GM18951 (cell line): ENCODE measurements at regions not wholly inside any gene's neighbourhood (a gene's known extent, or its start where the extent isn't known, plus 50 kb on each side); places are given as distances from the start of the nearest gene placed in this dataset.

ENCODE experiments used
- POLR2A ChIP-seq: IDR thresholded peaks from 4 replicates; pipeline ENCODE4 v1.6.1; 2011; ENCODE audit warnings: mild to moderate bottlenecking; ENCODE audit not compliant: insufficient read length, insufficient read depth; ENCODE audit errors: extremely low read depth
- in situ Hi-C: fragments of 300-500 bp; cut with MboI; formaldehyde crosslinking; loops from one replicate; pipeline ENCODE4 v1.12.0; 2022; ENCODE audit warnings: low sequenced_read_pairs, mixed read lengths, inconsistent platforms; ENCODE audit not compliant: unreplicated experiment

DNA sequence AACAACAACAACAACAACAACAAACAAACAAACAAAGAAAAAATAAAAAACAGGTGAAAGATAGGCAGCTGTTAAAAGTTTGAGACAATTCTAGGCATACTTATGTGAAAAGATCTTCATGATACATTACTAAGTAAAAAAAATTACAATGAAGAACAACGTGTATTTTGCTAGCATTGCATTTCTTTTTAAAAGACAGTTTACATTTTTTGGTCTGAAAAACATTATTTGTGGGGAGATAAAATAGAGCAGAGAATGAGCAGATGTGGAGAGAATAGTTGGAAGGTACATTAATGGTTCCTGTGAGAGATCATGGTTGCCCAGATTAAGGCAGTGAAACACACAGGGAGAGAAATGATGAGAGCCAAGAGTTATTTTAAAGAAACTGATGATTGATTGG lies 210.2 kb upstream of the MKLN1 start:
- no peak for TF ChIP-seq POLR2A

DNA sequence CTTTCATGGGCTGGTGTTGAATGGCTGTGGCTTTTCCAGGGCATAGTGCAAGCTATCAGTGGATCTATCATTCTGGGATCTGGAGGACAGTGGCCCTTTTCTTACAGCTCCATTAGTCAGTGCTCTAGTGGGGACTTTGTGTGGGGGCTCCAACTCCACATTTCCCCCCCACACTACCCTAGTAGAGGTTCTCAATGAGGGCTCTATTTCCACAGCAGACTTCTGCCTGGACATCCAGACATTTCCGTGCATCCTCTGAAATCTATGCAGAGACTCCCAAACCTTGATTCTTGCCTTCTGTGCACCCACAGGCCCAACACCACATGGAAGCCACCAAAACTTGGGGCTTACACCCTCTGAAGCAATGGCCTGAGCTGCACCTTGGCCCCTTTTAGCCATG lies 208.3 kb upstream of the MKLN1 start:
- TF ChIP-seq POLR2A: no peak
- in situ Hi-C loops: no loop called here

More for the DNA sequence above, 210.2 kb upstream of the MKLN1 start:
- in situ Hi-C loops: no loop called here

DNA sequence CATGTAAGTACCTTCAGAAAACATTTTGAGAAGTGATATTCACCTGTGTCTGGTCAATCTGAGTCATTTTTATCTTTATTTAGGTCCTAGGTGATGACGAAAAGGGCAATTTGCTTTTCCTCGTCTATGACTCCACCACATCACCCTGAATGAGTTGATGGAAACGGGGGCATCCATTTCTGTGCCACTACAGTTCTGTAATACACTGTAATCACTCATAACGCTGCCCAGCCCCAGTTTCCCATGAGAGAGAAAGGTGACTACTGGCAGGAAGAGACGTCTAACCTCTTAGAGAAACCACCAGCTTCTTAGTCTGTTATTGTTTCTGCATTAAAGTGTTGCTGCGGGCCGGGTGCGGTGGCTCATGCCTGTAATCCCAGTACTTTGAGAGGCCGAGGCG lies 205.3 kb upstream of the MKLN1 start:
- no peak for TF ChIP-seq POLR2A
- in situ Hi-C loops: loop anchor here (10.0 kb wide), 1 partner anchor 102 kb away; no protein-coding TSS in a partner anchor

DNA sequence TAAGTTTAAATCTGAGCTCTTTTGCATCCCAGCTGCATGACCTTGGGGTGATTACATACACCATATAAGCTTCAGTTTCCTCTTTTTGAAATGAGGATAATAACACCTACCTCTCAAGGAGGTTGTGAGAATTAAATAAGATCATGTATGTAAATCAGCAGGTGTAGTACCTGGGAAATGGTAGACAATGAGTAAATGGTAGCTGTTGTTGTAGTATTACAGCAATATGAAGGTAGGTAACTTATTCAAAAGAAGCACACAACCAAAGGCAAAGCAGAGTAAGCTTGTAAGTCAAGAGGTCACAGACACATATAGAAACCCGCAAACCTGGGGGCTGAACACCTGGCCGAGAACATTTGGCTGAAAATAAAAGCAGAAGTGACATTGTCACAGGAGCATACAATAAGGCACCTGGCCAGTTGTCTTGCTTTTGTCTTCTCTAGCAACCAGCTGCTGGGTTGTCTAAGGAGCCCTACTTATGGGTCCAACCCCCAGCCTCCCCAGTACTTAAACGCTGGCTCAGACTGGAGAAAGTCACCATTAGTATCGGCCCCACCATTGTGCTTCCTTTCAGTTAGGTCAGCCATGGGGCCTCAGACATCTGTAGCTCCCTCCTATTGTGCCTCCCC lies 203.6 kb upstream of the MKLN1 start:
- in situ Hi-C loops: loop anchor here (10.0 kb wide), 1 partner anchor 101 kb away; no protein-coding TSS in a partner anchor
- no peak for TF ChIP-seq POLR2A

DNA sequence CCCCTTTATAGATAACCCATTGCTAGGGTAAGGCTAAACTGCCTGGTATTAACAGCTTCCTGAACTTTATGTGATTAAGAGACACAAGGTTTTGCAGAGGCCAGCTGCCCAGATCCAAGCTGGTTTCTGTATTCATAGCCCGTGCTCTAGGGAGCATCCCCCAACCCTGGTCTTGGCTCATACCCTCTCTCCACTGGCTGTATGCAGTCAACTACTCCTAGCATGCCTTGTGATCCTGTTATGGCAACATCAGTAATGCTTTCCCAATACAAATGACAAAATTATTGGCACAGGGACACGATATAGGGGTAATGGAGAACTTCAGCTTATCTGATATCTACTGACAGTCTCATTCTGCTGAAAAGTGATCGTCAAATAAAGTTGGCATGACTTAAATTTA lies 202.8 kb upstream of the MKLN1 start:
- in situ Hi-C loops: loop anchor here (10.0 kb wide), 1 partner anchor 100 kb away; no protein-coding TSS in a partner anchor
- TF ChIP-seq POLR2A: no peak

DNA sequence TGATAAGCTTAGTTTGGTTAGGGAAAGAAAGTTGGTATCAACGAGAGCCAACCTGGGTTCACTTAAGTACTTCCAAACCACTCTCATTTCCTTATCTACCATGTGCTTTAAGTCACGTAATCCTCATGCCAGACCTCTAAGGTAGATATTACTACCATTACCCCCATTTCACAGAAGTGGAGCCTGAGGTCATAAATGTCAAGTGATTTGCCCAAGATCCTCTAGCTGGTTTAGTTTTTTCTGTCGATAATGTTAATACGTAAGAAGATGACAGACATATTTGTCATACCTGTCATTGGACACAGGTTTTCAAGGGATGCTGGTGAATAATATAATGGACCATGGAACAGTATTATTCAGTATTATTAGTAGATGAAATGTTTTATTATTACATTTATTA lies 197.4 kb upstream of the MKLN1 start:
- no peak for TF ChIP-seq POLR2A
- in situ Hi-C loops: no loop called here

DNA sequence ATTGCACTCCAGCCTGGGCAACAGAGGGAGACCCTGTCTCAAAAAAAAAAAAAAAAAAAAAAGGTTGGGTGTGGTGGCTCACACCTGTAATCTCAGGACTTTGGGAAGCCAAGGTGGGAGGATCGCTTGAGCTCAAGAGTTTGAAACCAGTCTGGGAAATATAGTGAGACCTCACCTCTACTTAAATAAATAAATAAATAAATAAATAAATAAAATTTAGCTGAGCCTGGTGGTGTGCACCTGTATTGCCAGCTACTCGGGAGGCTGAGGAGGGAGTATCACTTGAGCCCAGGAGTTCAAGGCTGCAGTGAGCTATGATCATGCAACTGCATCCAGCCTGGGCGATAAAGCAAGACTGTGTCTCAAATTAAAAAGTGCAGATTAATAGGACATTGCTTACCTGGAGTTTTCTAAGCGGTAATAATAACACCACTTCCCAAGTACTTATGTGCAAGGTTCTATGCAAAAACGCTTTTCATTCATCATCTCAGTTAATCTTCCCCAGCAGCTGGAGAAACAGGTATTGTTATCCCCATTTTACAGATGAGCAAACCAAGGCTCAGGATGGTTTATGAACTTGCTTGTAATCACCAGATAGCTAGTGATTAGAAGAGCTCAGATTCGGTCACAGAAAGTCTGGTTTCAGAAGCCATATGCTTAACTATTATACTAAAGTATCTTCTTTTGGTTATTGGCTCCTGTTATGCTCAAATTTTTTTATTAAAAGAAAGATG lies 196.5 kb upstream of the MKLN1 start:
- in situ Hi-C loops: no loop called here
- TF ChIP-seq POLR2A: no peak

DNA sequence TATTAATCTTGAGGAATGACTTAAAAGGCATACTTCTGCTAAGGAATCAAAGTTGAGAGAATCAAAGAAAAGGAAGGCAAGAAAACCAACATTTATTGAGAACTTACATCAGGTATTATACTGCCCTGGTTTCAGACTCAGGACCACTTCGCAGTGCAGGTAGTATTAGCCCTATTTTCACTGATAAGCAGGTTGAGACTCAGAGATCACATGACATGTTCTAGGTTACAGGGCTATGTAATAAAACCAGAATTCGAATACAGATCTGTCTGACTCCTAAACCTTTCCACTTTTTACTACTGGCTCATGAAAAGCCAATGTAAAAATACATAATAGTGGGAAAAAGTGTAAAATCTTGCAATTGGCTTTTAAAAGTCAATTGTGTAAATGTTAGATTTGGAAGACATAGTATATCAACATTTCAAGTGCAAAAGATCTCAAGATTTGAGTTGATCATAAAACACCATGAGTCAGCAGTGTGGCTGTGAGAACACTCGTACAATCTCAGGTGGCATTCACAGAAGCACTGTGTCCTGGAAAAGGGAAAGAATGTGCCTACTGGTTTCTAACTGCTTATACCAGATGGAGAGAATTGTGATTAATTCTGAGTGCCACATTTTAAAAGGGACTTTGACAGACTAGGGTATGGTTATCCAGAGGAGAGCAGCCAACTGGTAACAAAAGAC lies 195.8 kb upstream of the MKLN1 start:
- in situ Hi-C loops: no loop called here
- no peak for TF ChIP-seq POLR2A

DNA sequence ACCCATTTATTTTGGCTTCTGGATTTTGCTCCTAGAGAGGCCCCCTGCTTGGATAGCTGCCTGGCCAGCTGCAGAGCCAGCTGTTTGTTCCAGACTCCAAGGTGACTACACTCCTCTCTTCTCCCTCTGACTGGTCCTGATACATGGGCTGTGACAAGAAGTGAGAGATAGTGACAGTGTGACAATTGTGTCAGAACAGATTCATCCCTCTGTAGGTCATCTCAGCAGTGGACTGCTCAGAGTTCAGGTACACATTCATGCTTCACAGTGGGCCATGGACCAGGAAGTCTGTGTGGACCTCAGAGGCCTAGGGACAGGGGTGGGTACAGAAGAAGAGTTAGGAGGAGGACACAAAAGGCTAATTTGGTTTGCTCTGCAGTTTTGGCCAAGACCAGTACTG lies 188.2 kb upstream of the MKLN1 start:
- in situ Hi-C loops: no loop called here
- TF ChIP-seq POLR2A: no peak

DNA sequence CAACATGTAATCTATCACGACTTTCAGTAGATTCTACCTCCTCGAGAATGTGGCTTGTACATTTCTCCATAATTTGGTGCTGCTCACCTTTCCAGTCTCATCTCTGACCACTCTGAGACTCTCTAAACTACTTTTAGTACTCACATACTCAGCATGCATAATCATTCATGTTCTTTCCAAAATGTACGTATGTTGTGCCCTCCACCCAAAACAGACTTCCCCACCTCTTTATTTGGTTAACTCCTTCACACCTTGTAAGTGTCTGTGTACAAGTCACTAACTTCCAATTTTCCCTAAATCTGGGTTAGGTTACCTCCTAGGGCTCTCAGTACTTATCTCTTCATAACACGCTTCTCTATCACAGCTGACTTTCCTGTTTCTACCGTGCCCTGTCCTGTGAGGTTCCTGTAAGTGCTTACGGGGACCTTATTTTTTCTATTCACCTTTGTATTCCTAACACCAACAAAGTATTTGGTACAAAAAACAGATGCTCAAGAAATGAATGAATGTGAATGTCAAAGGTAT lies 186.2 kb upstream of the MKLN1 start:
- TF ChIP-seq POLR2A: no peak
- in situ Hi-C loops: no loop called here

DNA sequence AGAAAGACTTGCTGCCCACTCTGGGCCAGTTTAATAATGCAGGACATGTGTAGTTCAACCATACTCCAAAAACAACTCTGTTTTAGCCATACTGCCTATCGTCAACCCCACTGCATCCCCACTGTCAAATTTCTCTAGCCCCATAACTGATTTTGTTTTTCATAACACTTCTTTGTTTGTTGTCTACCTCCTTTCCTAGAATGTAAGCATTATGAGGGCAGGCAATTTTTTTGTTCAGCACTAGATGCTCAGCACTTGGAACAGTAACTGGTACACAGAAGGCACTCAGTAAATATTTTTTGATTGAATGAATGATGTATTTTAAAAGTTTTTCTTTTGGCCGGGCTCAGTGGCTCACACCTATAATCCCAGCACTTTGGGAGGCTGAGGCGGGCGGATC lies 183.8 kb upstream of the MKLN1 start:
- in situ Hi-C loops: no loop called here
- no peak for TF ChIP-seq POLR2A

DNA sequence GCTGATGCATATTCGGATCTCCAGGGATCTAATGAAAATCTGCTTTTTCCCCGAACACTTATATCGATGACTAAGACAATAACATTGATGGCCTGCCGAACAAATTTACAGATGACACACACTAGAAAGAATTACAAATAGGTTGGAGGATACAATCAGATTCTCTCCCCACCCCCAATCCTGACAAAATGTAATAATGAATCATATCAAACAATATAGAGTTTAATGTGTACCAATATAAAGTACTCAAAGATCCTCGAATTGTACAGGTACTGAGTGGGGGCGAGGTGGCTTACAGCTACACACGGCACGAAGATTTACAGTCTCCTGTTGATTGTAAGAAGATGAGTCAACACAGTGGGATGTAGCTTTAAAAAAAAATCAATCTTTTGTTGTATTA lies 182.7 kb upstream of the MKLN1 start:
- in situ Hi-C loops: no loop called here
- no peak for TF ChIP-seq POLR2A

DNA sequence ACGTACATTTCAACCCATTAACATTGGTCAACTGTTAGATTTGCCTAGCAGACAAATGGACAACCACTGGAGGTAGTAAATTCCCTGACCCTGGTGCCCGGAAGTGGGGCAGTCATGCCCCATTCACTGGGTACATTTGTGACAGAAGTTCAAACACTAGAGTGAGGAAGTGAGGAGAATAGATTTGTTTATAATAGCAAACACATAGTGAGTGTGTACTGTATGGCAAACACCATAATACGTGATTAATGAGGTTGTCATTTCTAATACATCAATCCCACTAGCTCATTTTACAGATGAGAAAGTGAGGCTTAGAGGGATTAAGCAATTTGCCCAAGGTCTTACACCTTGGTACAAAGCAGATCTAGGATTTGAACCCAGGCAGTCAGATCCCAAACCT lies 181.9 kb upstream of the MKLN1 start:
- no peak for TF ChIP-seq POLR2A
- in situ Hi-C loops: no loop called here
